ENCODE measurements at regions not wholly inside any gene's neighbourhood (a gene's known extent, or its start where the extent isn't known, plus 50 kb on each side); places are given as distances from the start of the nearest gene placed in this dataset.
"Not testable (repeated sequence)": the region's sequence is repeated elsewhere in the genome, so short reads cannot be mapped to it uniquely, and the experiment has no call there.

- DNase-seq, result no peak
- in situ Hi-C loops (cut with MboI; ENCODE audit: low pct_unique_long_range_greater_than_20kb, low sequenced_read_pairs), result no loop called here
Observed at GRCh38 chr4:159859656-159860148, 756.8 kb downstream of the RAPGEF2 start.

GRCh38 chr4:159860945-159861344, 758.1 kb downstream of the RAPGEF2 start:
- DNase-seq, result no peak
- in situ Hi-C loops (cut with MboI; ENCODE audit: low pct_unique_long_range_greater_than_20kb, low sequenced_read_pairs), result no loop called here

GRCh38 chr4:159864337-159864736, 761.5 kb downstream of the RAPGEF2 start:
- in situ Hi-C loops (cut with MboI; ENCODE audit: low pct_unique_long_range_greater_than_20kb, low sequenced_read_pairs), result no loop called here
- DNase-seq, result no peak

GRCh38 chr4:159867673-159868072, 764.8 kb downstream of the RAPGEF2 start:
- no peak for DNase-seq
- in situ Hi-C loops (cut with MboI; ENCODE audit: low pct_unique_long_range_greater_than_20kb, low sequenced_read_pairs), result no loop called here

GRCh38 chr4:159868936-159869335, 766.1 kb downstream of the RAPGEF2 start:
- in situ Hi-C loops (cut with MboI; ENCODE audit: low pct_unique_long_range_greater_than_20kb, low sequenced_read_pairs); DNase-seq: not testable (repeated sequence)

- no peak for DNase-seq
- in situ Hi-C loops (cut with MboI; ENCODE audit: low pct_unique_long_range_greater_than_20kb, low sequenced_read_pairs), result no loop called here
Observed at GRCh38 chr4:159871141-159871540, 768.3 kb downstream of the RAPGEF2 start.

- in situ Hi-C loops (cut with MboI; ENCODE audit: low pct_unique_long_range_greater_than_20kb, low sequenced_read_pairs), result no loop called here
- no peak for DNase-seq
Observed at GRCh38 chr4:159881158-159881557, 778.3 kb downstream of the RAPGEF2 start.

GRCh38 chr4:159884989-159885388, 782.1 kb downstream of the RAPGEF2 start:
- in situ Hi-C loops (cut with MboI; ENCODE audit: low pct_unique_long_range_greater_than_20kb, low sequenced_read_pairs), result no loop called here

GRCh38 chr4:159899596-159899995, 796.7 kb downstream of the RAPGEF2 start:
- DNase-seq, result no peak
- in situ Hi-C loops (cut with MboI; ENCODE audit: low pct_unique_long_range_greater_than_20kb, low sequenced_read_pairs), result no loop called here

More at GRCh38 chr4:159884989-159885388, 782.1 kb downstream of the RAPGEF2 start:
- no peak for DNase-seq

GRCh38 chr4:159900562-159900961, 797.7 kb downstream of the RAPGEF2 start:
- DNase-seq, result no peak

GRCh38 chr4:159902648-159903047, 799.8 kb downstream of the RAPGEF2 start:
- in situ Hi-C loops (cut with MboI; ENCODE audit: low pct_unique_long_range_greater_than_20kb, low sequenced_read_pairs), result no loop called here
- DNase-seq, result no peak

More at GRCh38 chr4:159900562-159900961, 797.7 kb downstream of the RAPGEF2 start:
- in situ Hi-C loops (cut with MboI; ENCODE audit: low pct_unique_long_range_greater_than_20kb, low sequenced_read_pairs), result no loop called here

- in situ Hi-C loops (cut with MboI; ENCODE audit: low pct_unique_long_range_greater_than_20kb, low sequenced_read_pairs), result no loop called here
- no peak for DNase-seq
Observed at GRCh38 chr4:159904906-159905305, 802.0 kb downstream of the RAPGEF2 start.

- in situ Hi-C loops (cut with MboI; ENCODE audit: low pct_unique_long_range_greater_than_20kb, low sequenced_read_pairs), result no loop called here
- DNase-seq, result no peak
Observed at GRCh38 chr4:159906051-159906450, 803.2 kb downstream of the RAPGEF2 start.

- in situ Hi-C loops (cut with MboI; ENCODE audit: low pct_unique_long_range_greater_than_20kb, low sequenced_read_pairs), result no loop called here
Observed at GRCh38 chr4:159906517-159906916, 803.6 kb downstream of the RAPGEF2 start.

GRCh38 chr4:159910721-159911120, 807.8 kb downstream of the RAPGEF2 start:
- in situ Hi-C loops (cut with MboI; ENCODE audit: low pct_unique_long_range_greater_than_20kb, low sequenced_read_pairs), result no loop called here
- no peak for DNase-seq

More at GRCh38 chr4:159906517-159906916, 803.6 kb downstream of the RAPGEF2 start:
- no peak for DNase-seq

GRCh38 chr4:159922119-159922518, 819.2 kb downstream of the RAPGEF2 start:
- in situ Hi-C loops (cut with MboI; ENCODE audit: low pct_unique_long_range_greater_than_20kb, low sequenced_read_pairs), result no loop called here
- no peak for DNase-seq

- no peak for DNase-seq
Observed at GRCh38 chr4:159925770-159926169, 822.9 kb downstream of the RAPGEF2 start.

GRCh38 chr4:159926871-159927270, 824.0 kb downstream of the RAPGEF2 start:
- in situ Hi-C loops (cut with MboI; ENCODE audit: low pct_unique_long_range_greater_than_20kb, low sequenced_read_pairs), result no loop called here
- no peak for DNase-seq

More at GRCh38 chr4:159925770-159926169, 822.9 kb downstream of the RAPGEF2 start:
- in situ Hi-C loops (cut with MboI; ENCODE audit: low pct_unique_long_range_greater_than_20kb, low sequenced_read_pairs), result no loop called here

GRCh38 chr4:159927781-159928180, 824.9 kb downstream of the RAPGEF2 start:
- DNase-seq, result no peak
- in situ Hi-C loops (cut with MboI; ENCODE audit: low pct_unique_long_range_greater_than_20kb, low sequenced_read_pairs), result no loop called here

GRCh38 chr4:159934602-159935001, 831.7 kb downstream of the RAPGEF2 start:
- DNase-seq; in situ Hi-C loops (cut with MboI; ENCODE audit: low pct_unique_long_range_greater_than_20kb, low sequenced_read_pairs): not testable (repeated sequence)

GRCh38 chr4:159937595-159937994, 834.7 kb downstream of the RAPGEF2 start:
- DNase-seq, result no peak
- in situ Hi-C loops (cut with MboI; ENCODE audit: low pct_unique_long_range_greater_than_20kb, low sequenced_read_pairs), result no loop called here

All from KBM-7 (cell line).